ENCODE measurements at regions not wholly inside any gene's neighbourhood (a gene's known extent, or its start where the extent isn't known, plus 50 kb on each side); places are given as distances from the start of the nearest gene placed in this dataset.
"Not testable (repeated sequence)": the region's sequence is repeated elsewhere in the genome, so short reads cannot be mapped to it uniquely, and the experiment has no call there.

- DNase-seq (ENCODE audit: low spot score): no peak
Observed at GRCh38 chr1:108314815-108315214, 70.9 kb upstream of the NBPF4 start.

- peak; percentile 42 for DNase-seq (ENCODE audit: low spot score)
Observed at GRCh38 chr1:108316545-108316944, 72.7 kb upstream of the NBPF4 start.

DNA sequence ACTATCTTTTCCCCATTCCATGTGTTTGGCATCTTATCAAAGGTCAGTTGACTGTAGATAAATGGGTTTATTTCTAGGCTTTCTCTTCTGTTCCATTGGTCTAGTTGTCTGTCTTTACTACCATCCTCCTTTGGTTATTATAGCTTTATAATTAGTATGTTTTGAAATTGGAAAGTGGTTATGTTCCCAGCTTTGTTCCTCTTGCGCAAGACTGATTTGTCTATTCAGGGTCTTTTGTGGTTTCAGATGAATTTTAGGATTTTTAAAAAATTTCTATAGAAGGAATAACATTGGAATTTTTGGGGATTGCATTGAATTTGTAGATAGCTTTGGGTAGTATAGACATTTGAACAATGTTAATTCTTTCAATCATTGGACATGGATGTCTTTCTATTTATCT, 77.0 kb upstream of the NBPF4 start:
- DNase-seq (ENCODE audit: low spot score): no peak

DNA sequence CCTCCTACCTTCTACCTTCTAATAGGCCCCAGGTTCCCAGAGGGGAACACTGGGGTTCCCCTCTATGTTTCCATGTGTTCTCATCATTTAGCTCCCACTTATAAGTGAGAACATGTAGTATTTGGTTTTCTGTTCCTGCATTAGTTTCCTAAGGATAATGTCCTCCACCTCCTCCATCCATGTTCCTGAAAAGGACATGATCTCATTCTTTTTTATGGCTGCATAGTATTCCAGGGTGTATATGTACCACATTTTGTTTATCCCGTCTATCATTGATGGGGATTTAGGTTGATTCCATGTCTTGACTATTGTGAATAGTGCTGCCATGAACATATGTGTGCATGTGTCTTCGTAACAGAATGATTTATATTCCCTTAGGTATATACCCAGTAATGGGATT, 81.5 kb upstream of the NBPF4 start:
- not testable (repeated sequence) for DNase-seq (ENCODE audit: low spot score)

DNA sequence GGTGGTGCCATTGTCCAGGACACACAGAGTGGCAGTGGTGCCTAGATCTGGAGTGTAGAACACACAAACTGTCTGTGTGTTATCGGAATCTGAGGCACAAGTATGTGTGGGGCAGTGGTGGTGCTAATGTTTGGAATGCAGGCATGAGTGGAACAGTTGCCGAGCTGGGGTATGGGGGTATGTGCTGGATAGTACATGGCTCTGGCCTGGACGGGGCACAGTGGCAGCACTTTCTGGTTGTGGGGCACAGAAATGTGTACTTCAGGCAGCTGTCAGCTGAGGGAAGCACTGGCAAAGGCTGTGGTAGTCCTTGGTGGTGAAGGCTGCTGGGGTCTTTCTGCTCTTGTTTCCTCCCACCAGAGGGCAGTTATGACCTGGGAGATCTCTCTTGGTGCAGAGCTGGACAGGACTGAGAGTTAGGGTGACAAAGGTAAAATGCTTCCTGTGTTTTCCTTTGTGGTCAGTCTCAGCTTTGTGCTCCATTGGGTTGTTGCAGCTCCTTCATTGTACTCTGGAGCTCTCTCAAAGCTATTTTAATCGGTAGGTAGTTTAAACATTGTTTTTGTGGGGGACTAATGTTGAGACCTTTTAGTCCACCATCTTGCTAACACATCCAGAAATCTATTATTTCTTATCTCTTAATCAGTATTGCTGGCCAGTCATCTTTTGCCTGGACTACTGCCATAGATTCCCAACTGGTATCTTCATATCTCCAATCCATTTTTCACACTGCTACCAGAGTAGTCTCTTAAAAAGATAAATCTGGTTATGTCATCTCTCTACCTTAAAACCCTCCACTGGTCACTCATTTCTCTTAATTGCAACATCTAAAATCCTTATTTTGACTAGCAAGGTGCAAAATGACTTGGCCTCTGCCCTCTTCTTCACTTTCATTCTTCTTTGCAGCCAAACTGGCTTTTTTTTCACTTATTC, 83.9 kb upstream of the NBPF4 start:
- no peak for DNase-seq (ENCODE audit: low spot score)

GRCh38 chr1:108345776-108346531, 102.1 kb upstream of the NBPF4 start:
- peak; percentile 2 for DNase-seq (ENCODE audit: low spot score)

GRCh38 chr1:108357802-108358201, 92.3 kb upstream of the NBPF6 start:
- DNase-seq (ENCODE audit: low spot score): peak; percentile 53

GRCh38 chr1:108380059-108380832, 69.9 kb upstream of the NBPF6 start:
- not testable (repeated sequence) for DNase-seq (ENCODE audit: low spot score)
